HG02938 (cell line): ENCODE measurements at regions not wholly inside any gene's neighbourhood (a gene's known extent, or its start where the extent isn't known, plus 50 kb on each side); places are given as distances from the start of the nearest gene placed in this dataset.

ENCODE experiments used
- ATAC-seq: cut with Tn5 transposase; IDR thresholded peaks from one replicate; pipeline ENCODE4 v1.9.1; 2021; ENCODE audit warnings: mild to moderate bottlenecking, moderate library complexity; ENCODE audit not compliant: unreplicated experiment

DNA sequence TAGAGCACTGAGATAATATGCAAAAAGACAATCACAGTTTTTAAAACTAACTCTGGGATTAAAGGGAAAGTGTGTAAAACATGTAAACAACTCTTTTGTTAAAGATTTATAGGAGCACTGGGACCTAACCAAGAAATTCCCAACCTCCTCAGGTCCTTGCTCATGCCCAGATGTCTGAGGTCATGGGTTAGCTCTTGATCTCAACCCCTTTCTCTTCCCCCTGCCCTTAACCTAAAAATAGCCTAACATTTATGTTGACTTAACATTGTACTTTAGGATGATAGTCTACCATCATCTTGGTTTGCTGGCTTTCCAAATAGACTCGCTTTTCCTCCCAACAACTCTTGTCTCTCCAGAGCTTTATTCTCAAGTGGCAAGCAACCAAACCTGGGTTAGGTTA, 258.2 kb upstream of the FAT3 start:
- no peak for ATAC-seq

DNA sequence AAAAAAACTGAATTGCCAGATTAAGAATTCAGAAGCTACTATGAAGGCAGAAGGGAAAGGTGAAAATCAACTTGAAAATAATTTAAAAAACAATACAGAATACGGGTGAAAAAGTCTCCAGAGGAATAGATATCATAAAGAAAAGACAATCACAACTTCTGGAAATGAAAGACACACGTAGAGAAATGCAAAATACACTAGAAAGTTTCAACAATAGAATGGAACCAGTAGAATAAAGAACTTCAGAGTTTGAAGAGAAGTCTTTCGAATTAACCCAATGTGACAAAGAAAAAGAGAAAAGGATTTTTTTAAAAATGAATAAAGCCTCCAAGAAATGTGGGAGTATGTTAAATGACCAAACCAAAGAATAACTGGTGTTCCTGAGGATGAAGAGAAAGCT, 263.8 kb upstream of the FAT3 start:
- ATAC-seq, result no peak

DNA sequence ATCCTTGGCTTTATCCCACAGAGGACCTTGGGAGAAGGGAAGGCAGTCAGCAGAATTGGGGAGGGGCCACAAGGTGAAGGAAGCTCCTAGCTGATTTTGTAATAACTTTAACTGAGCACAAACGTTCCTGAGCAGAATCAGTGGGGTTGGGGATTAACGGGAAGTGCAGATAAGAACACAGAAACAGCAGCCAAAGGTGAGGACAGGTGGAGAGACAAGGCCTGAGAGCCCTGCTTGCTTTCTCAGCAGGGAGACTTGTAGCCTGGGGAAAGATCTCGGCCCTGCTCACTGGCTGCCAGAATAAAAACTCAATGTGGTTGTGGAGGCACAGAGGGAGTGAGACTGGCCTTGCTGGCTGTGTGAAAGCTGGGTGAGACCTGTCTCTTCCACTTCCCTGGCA, 265.2 kb upstream of the FAT3 start:
- no peak for ATAC-seq

DNA sequence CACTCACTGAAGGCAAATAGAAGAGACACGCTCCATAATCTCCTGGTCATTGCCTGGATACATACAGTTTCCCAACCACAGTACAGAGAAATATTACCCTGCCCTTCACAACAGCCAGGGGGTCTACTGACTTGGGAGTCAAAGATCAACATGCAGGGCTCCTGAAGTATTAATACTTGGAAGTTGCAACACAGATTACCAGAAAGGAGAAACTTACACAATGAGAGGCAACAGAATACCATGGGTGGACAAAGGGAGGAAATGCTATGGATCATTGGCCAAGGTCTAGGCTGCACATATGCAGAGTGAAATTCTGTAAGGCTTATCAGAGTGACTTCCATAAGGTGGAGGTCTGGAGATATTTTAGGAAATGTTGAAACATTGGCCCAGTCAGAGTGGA, 267.9 kb upstream of the FAT3 start:
- ATAC-seq, result no peak

DNA sequence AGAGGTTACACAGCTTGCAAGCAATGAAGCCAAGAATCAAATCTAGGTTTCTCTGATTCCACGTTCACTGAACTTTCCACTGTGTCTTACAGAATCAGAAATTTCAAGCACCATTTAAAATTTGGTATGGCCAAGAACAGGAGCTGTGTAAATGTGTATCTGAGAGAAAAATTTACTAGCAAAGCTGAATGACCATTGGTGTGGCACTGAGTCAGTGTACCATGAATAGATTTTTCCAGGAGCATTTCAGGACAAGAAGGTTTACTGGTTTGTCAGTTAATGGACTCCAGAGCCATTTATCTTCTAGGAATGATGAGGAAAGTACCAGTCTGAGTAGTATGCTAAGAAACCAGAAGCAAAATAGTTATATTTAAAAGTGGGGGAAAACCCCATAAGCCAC, 269.4 kb upstream of the FAT3 start:
- no peak for ATAC-seq

DNA sequence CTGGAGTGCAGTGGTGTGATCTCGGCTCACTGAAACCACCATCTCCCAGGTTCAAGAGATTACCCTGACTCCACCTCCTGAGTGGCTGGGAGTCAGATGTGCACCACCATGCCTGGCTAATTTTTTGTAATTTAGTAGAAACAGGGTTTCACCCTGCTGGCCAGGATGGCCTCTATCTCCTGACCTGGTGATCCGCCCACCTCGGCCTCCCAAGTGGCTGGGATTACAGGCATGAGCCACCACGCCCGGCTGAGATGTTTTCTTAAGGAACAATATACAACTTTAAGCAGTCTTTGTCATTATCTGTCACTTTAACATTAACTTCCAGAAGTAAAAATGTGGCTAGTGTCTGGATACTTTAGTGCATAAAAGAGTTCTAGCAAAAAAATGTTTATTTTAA, 272.6 kb upstream of the FAT3 start:
- no peak for ATAC-seq

DNA sequence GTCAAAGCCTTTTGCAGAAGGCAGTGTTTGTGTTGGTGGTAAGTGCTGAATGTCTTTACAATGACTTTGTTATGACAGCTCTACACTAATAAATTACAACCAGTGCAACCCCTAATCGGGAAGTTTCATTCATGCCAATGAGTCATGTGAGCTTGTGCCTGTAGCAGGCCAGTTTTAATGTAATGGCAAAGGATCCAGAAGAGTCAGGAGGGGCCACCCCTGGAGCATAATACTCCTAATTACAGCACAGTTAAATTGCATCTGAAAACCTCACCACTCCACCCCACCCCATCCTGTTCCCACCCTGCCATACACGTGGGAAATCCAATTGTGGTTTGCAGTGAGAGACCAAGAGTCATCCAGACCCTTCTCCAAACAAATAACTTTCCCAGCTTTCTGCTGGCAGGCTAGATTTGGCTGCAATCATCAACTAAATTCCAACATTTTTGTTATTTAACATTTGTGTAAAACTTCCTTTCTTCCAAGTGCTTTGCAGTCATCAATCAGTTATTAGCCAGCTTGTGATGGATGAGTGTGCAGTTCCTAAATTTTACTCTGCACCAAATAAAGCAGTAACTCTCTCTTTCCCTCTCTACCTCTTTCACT, 277.3 kb upstream of the FAT3 start:
- ATAC-seq, result no peak

DNA sequence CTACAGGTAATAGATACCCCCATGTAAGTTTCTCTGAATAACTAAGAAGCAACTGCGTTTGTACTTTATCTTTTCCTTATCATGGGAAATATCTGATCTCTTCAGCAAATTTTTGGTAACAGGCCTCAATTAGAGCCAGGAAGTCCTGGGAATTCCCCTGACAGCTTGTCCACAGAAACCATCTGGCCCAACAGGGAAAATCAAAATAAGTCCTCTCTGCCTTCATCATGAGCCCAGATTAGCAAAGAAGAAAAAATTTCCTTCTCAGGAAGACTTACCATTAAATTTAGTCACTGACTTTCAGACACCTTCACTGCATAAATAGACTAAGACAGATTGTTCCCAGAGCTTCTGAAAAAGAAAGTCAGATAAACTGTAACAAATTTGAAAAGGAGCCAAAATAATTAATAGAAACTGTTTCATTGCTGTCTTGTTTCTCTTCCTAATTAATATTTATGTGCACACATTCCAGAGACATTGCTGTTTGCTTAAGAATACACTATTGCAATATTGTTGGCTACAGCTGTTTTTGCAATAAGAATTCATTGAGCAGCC, 278.1 kb upstream of the FAT3 start:
- no peak for ATAC-seq

DNA sequence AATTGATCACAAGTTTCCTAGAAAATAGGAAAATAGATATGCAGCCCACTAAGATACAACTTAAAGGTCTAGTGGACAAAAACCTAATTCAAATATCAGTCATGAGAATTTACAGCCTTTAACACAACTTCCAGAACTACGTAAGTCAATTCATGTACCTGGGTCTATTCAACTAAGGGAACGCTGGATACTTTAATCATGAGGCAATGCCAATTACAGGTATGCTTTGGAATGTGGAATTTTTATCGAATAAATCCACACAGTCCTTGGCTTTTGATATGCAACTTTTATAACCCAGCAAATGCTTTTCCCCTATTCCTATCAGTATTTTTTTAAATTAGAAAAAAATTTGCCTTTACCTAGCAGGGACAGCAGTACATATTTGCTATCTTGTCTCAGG, 289.5 kb upstream of the FAT3 start:
- ATAC-seq, result no peak

DNA sequence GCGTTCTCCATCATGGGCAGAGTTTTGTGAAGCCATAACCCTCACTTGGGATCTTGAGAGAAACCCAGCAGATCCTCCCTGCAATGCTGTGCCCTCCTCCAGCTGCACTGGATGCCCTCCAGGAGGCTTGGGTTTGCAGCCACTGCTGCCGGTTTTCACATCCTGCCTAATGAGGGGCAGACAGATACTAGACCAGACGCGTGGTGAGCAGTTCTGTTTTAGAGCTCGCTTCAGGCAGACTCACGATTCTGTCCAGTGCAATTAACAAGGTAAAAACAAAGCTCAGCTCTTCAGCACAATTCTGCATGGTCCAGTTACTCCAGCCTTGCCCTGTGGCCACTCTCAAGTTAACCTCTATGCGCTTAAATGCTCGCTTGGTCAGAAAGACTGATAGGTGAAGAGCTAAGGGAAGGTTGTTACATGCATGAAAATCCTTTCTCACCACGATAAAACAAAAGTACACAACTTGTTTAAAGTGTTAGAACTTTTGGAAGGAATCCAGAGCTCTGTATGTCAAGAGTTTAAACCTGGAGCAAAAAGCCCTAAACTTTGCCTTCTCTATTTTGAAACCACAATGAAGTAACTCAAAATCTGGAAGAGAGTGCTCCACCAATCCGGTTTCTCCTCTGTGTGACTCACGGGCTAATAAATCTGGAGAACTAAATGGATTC, 292.3 kb upstream of the FAT3 start:
- ATAC-seq, result no peak

DNA sequence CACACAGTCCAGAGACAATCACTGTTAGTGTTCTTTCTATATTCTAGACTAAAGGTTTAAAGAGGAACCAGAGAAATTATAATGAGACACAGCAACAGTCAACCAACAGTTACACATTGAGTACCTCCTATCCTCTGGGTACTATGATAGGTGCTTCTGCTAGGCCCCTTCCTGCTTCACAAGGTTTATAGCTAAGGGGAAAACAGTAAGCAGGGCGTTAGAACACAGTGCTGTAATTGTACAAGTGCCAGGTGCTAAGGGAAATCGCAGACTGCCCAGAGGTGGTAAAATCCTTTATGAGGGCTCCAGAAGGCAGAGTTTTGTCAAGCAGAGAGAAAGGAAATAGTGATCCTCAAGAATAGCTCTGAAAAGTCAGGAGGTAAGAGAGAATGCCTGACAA, 297.2 kb upstream of the FAT3 start:
- ATAC-seq, result no peak

DNA sequence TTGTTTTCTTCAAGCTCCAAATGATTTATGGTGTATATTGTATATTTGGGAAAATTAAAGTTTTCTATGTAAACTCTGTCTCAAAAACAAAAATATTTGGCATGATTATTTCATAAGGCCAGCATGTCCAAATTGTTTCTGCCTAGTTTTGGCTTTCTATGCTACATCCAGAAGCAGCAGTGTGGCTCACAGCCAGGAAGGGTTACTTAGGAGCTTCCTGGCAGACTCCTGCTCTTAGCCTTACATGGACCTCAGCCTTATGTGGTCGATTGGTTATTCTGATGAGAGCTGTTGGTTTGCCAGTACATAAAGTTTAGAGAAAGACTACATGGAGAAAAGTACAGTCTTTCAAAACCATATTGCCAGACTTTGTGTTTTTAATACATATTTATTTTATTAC, 297.7 kb upstream of the FAT3 start:
- no peak for ATAC-seq

DNA sequence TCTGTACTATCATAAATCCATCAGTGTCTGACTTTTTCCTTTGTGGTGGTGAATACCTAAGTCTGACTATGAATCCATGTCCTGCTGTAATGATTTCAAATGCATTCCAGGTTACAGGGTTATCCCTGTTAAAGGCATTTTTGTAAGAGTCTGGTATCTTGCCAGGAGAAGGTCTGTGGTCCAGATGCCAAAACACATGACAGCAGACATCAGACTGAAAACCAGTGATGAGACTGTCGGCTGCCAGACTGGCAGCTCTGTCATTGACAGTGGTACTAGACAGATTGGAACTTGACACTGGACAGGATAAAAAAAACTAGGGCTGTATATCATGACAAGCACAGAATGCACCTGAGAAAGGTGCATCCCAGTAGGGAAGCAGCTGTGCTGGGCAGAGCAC, 301.8 kb upstream of the FAT3 start:
- no peak for ATAC-seq

DNA sequence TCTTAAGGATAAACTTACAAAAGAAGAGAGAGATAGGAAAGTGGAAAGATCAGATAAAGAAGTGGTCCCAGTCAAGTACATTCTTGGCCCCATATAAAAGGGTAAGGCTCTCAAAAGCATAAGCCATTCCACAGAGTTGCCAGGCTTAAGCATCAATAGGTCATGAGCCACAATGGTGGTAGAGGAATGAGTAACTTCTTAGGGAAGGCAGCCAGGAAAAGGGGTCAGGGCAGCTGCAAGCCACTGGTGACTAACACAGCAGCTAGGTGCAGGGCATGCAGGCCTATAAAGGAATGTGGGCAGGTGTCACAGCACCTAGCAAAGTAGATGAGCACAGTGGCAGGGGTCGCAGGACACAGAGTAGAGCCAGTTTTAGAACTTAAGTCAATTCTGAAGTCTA, 302.6 kb upstream of the FAT3 start:
- ATAC-seq, result no peak

DNA sequence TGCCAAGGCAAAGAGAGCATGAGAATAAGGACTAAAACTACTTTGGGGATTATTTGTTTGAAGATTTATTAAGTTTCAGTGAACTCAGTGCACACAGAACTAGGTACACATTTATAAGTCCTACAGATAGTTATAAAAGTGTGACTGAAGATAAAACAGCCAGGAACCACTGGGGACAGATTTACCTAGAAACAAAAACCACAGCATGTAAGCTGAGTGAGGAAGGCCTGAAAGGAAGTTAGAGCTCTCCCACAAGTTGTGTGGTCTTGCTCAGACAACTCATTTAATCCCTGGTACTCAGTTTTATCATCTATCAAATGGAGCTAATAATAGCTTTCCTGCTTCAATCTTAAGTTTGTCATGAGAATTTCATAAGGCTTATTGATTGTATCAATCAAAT, 311.2 kb upstream of the FAT3 start:
- no peak for ATAC-seq

DNA sequence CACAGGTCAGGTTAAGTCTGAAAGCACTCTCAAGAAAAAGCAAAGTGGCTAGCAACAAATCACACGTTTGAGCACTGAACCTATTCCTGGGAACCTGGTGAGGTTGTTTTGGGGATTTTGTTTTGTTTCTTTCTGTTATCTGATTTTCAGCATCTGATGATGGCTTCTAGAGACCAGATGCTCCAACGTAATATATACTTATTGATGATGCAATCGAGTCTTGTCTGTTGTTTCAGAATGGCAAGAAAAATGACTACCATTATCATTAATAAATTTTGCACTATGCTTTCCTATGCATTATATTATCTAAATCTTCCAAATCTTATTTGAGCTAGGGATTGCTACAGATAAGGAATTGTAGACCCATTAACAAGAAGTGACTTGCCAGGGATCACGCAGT, 312.3 kb upstream of the FAT3 start:
- no peak for ATAC-seq

DNA sequence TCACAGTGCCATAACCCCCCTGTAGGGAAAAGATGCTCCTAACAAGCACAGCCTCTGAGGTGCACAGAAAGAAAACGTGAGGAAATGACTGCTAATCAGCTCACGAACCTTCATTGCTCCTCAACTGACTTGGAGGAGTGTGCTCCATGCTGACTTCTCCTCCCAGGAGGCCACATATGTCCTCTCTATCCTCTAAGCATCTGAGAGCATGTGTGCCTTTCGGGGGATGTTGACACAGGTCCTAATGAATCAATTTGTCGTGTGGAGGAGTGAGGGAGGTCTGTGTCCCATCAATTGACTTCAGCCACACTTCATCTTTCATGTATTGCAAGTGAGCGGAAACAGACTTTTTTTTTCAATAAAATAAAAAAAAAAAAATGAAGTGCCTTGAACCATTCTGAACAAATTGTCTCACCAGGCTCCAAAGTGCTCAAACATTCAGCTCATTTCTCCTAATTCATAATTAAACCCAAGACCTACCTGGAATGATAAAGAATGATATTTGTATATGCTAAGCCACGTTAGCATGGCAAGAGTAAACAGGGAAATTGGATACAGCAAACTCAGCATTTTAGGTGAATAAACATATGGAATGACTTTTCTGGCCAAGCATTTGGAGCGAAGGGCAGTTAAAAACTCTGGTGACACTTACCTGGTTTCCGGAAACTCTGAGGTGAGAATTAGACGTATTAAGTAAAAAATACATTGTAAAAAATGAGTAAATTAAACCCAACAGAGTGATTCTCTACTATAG, 317.6 kb upstream of the FAT3 start:
- no peak for ATAC-seq

DNA sequence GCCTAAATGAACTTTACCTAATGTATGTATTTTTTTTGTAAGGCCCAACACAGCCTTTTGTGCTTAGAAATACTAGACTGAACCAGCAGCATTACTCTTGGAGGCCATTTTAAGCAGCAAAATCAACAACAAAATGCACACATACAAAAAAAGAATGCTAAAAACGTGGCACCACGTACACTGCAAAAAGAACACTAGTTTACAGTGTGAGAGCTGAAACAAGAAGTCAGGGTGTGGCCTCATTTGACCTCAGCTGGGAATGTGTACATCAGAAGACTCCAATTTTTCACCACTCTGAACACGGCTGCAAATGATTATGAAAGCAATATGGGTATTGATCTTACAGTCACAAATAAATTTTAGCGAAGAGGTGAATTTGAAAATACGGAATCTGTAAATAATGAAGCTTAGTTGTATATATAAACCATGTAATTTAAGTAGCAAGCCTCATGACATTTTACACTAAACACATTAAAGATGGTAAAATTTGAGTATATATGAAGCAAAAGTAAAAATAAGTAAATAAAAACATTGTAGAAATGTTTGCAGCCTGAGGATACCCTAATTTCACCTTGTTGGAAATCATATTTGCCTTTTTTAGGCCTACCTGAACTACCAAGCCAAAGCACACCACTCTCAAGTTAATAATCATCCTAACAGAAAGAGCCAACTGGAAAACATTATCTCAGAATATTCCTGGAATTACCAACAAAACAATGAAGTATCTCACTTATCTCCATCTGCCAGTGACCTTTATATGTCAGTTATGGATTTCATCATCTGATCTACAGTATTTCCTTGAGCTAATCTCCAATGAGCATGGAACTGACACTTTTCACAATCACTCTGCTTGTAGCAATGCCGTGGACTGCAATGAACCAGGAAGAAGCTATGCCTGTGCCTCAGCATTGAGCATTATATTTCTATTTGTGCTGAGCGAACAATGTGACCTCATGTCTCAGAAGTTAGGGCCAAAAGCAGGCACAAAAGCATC, 319.5 kb upstream of the FAT3 start:
- no peak for ATAC-seq

DNA sequence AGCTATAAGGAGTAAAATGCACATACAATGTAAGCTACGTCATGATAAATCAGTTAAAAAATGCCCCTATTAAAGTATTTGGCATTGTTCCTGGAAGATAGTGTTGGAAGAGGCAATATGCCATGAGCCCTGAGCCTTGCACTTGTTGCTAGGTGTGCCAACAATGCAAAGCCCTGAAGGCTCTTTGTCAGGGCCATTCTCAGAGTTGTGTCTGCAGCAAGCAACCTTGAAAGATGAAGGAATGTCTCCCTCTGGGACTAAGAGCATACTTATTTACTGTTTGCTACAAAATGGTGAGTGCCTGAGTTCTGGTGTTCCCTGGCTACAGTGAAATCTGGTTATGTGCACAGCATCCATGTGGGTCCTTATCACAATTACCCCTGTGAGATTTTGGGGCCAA, 322.3 kb upstream of the FAT3 start:
- no peak for ATAC-seq

DNA sequence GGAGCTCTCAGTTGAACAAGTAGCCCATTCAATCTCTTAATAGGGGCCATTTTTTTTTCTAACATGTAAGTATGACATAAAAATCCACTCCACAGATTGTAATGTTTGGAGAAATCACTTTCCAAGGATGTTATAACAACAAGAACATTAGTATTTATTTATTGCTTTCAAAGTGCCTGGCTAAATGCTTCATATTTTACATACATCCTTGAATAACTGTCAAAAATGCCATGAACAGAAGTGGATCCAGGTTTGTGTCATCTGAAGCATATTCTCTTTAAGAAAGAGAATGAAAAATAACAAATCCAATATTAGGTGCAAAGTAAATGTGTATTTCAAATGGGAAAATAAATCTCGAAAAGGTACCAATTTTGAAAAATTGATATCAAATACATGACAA, 344.0 kb upstream of the FAT3 start:
- ATAC-seq, result no peak

DNA sequence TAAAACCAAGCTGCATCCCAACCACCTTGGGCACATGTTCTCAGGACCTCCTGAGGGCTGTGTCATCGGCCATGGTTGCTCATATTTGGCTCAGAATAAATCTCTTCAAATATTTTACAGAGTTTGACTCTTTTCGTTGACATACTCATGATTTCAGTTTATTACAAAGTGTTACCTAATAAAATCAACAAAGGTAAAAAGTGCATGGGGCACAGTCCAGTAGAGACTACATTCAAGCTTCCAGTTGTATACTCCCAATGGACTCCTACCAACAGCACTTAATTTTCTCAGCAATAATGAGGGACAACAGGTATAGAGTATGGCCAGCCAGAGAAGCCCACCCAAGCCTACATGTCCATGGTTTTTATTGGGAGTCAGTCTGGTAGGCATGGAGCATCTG, 347.9 kb upstream of the FAT3 start:
- no peak for ATAC-seq
